ENCODE measurements at regions not wholly inside any gene's neighbourhood (a gene's known extent, or its start where the extent isn't known, plus 50 kb on each side); places are given as distances from the start of the nearest gene placed in this dataset.

DNA sequence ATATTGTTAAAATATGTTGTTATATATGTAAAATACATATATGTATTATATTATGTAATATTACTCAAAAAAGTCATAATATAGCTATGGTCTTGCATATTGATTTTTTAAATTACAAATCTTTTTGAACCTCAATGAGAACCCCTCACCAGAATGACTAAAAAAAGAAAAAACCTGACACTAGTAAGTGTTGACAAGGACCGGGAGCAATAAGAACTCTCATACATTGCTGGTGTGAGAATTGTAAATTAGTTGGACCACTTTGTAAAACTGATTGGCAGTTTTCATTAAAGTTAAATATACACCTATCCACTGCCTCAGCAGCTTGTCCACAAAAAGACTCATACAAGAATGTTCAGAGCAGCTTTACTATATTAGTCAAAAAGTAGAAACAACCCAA is 280.0 kb downstream of the BMP7 start:
- Histone ChIP-seq H3K27me3 (replicated peaks; ENCODE audit: control insufficient read depth, insufficient read depth, low read length) (no peaks in the 10 kb centered on the region), H3K4me3 (replicated peaks; ENCODE audit: low read depth, low read length) (no peak overlapping the region), H3K36me3 (ENCODE audit: control insufficient read depth, insufficient read depth, low read length) (no peaks in the 10 kb centered on the region)
- TF ChIP-seq, protein P1, sequence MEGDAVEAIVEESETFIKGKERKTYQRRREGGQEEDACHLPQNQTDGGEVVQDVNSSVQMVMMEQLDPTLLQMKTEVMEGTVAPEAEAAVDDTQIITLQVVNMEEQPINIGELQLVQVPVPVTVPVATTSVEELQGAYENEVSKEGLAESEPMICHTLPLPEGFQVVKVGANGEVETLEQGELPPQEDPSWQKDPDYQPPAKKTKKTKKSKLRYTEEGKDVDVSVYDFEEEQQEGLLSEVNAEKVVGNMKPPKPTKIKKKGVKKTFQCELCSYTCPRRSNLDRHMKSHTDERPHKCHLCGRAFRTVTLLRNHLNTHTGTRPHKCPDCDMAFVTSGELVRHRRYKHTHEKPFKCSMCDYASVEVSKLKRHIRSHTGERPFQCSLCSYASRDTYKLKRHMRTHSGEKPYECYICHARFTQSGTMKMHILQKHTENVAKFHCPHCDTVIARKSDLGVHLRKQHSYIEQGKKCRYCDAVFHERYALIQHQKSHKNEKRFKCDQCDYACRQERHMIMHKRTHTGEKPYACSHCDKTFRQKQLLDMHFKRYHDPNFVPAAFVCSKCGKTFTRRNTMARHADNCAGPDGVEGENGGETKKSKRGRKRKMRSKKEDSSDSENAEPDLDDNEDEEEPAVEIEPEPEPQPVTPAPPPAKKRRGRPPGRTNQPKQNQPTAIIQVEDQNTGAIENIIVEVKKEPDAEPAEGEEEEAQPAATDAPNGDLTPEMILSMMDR (IDR thresholded peaks at IDR 0.05; ENCODE audit: insufficient read depth, low read length, poor library complexity, severe bottlenecking) = no peak
- DNase-seq (ENCODE audit: extremely low read depth, insufficient read length) = no peak

DNA sequence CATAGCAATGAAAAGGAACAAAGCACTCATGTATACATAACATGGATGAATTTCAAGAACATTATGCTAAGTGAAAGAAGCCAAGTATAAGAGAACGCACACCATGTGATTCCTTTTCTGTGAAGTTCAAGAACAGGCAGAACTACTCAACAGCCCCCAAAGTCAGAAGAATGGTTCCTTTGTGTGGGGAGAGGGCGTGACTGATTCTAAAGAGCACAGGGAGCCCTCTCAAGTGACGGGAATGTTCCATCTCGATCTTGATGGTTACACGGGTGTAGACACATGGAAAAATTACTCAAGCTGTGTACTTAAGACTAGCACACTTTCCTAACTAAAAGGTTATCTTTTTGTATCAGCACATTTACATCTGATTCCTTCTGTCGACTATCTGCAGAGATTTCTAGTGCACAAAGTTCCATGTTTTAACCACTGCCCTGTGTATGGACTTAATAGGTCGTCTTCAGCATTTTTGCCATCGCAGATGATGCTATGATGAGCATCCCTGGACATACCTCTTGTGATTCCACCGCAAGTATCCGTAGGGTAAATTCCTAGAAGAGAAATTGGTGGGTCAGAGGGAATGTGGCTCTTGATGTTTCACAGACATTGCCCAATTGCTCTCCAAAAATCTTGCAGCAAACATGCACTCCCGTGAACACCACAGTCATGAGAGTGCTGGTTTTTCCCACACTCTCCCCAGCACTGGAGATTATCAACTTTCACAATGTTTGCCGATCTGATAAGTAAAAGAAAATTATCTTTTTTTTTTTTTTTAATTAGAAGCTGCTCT is 279.3 kb downstream of the BMP7 start:
- H3K36me3 ChIP-seq (ENCODE audit: control insufficient read depth, insufficient read depth, low read length) = no peaks in the 10 kb centered on the region
- DNase-seq (ENCODE audit: extremely low read depth, insufficient read length) = no peak
- H3K27me3 ChIP-seq (replicated peaks; ENCODE audit: control insufficient read depth, insufficient read depth, low read length) = no peaks in the 10 kb centered on the region
- TF ChIP-seq, protein P1 (IDR thresholded peaks at IDR 0.05; ENCODE audit: insufficient read depth, low read length, poor library complexity, severe bottlenecking) = no peak
- no peak overlapping the region for H3K4me3 ChIP-seq (replicated peaks; ENCODE audit: low read depth, low read length)

DNA sequence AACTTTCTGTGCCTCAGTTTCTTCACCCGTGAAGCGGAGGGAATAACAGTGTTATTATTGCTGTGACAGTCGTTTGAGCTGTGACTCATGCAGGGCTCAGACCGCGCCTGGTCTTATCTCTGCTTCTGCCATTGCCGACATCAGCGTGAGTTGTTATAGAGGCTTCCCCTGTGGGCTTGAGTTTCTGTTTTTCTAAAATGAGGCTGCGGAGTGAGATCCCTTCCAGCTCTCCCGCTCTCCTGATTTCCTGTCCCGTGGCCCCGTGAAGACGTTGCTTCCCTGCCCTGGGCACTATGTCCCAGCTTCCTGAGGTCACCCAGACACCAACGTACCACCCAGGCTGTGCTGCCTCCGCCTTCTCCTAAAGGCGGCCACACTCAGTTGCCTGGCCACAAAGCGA is 278.5 kb downstream of the BMP7 start:
- no peaks in the 10 kb centered on the region for H3K36me3 ChIP-seq (ENCODE audit: control insufficient read depth, insufficient read depth, low read length)
- H3K4me3 ChIP-seq (replicated peaks; ENCODE audit: low read depth, low read length) = no peak overlapping the region
- TF ChIP-seq, protein P1 (IDR thresholded peaks at IDR 0.05; ENCODE audit: insufficient read depth, low read length, poor library complexity, severe bottlenecking) = no peak
- DNase-seq (ENCODE audit: extremely low read depth, insufficient read length) = no peak
- no peaks in the 10 kb centered on the region for H3K27me3 ChIP-seq (replicated peaks; ENCODE audit: control insufficient read depth, insufficient read depth, low read length)

DNA sequence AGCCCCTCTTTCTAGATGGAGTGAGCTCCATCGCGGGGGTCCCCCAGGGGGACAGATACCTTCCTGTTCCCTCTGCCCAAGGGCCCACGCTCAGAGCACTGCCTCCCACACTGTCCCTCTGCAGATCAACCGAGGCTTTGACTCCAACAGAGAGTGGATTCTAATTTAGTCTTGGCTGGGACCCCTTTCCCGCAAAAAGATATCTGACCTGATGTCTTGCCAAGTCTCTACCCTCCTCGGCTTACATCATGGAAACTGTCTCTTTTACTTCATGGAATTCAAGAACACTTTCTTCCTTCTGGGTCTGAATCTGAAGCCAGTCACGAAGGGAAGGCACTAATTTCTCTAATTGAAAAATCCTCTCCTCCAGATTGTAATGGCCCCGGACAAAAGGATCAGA is 278.0 kb downstream of the BMP7 start:
- Histone ChIP-seq H3K36me3 (ENCODE audit: control insufficient read depth, insufficient read depth, low read length) (no peaks in the 10 kb centered on the region), H3K27me3 (replicated peaks; ENCODE audit: control insufficient read depth, insufficient read depth, low read length) (no peaks in the 10 kb centered on the region; the same call in 1 of the 2 replicates), H3K4me3 (replicated peaks; ENCODE audit: low read depth, low read length) (no peak overlapping the region)
- TF ChIP-seq, protein P1 (IDR thresholded peaks at IDR 0.05; ENCODE audit: insufficient read depth, low read length, poor library complexity, severe bottlenecking) = no peak
- DNase-seq (ENCODE audit: extremely low read depth, insufficient read length) = no peak

DNA sequence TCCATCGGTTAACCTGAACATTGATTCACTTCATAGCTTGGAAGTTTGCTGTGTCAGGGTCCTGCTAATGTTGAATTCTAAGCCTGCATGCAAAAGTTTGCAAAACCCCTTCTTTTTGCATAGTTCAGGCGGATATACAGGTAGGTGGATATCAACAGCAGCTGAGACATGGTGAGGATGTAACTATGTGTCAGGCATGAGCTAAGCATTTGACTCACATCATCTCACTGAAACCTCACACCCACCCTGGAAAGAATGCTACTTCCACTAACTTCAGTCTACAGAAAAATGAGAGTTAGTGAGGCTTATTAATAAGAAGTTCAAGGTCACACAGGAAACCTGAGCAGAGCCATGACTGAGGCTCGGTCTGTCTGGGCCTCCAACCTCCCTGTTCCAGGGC is 276.9 kb downstream of the BMP7 start:
- Histone ChIP-seq H3K27me3 (replicated peaks; ENCODE audit: control insufficient read depth, insufficient read depth, low read length) (no peaks in the 10 kb centered on the region; the same call in 1 of the 2 replicates), H3K4me3 (replicated peaks; ENCODE audit: low read depth, low read length) (no peak overlapping the region), H3K36me3 (ENCODE audit: control insufficient read depth, insufficient read depth, low read length) (no peaks in the 10 kb centered on the region)
- TF ChIP-seq, protein P1 (IDR thresholded peaks at IDR 0.05; ENCODE audit: insufficient read depth, low read length, poor library complexity, severe bottlenecking) = no peak
- no peak for DNase-seq (ENCODE audit: extremely low read depth, insufficient read length)

All from GM06990 (cell line).